Progenitor cell of endocrine pancreas (in vitro differentiated cells): ENCODE measurements at regions not wholly inside any gene's neighbourhood (a gene's known extent, or its start where the extent isn't known, plus 50 kb on each side); places are given as distances from the start of the nearest gene placed in this dataset.
"Not testable (repeated sequence)": the region's sequence is repeated elsewhere in the genome, so short reads cannot be mapped to it uniquely, and the experiment has no call there.

ENCODE experiments used
- DNase-seq: peaks from one replicate; pipeline ENCODE4 v3.0.0; 2021; ENCODE audit warnings: low spot score; ENCODE audit not compliant: unreplicated experiment
- H3K27ac Mint-ChIP-seq: 2 replicates; pipeline ENCODE4 v1.8.0; 2021; ENCODE audit warnings: mild to moderate bottlenecking, moderate library complexity, mixed read lengths
- H3K27me3 Mint-ChIP-seq: 2 replicates; pipeline ENCODE4 v1.8.0; 2021; ENCODE audit warnings: mixed read lengths
- H3K36me3 Mint-ChIP-seq: 2 replicates; pipeline ENCODE4 v1.8.0; 2022; ENCODE audit warnings: mixed read lengths; ENCODE audit not compliant: insufficient read depth
- H3K4me1 Mint-ChIP-seq: 2 replicates; pipeline ENCODE4 v1.8.0; 2021; ENCODE audit warnings: low read depth, mixed read lengths
- H3K4me3 Mint-ChIP-seq: 2 replicates; pipeline ENCODE4 v1.8.0; 2021; ENCODE audit warnings: low read depth, mild to moderate bottlenecking, moderate library complexity, mixed read lengths
- H3K9me3 Mint-ChIP-seq: 2 replicates; pipeline ENCODE4 v1.8.0; 2021; ENCODE audit warnings: low read depth, mixed read lengths
- TF ChIP-seq, protein P1 (sequence below): fragments of 200-600 bp; sonication (generic); IDR thresholded peaks from one replicate; pipeline ENCODE4 v1.5.0; 2021; ENCODE audit warnings: antibody characterized with exemption, mild to moderate bottlenecking; ENCODE audit not compliant: unreplicated experiment

DNA sequence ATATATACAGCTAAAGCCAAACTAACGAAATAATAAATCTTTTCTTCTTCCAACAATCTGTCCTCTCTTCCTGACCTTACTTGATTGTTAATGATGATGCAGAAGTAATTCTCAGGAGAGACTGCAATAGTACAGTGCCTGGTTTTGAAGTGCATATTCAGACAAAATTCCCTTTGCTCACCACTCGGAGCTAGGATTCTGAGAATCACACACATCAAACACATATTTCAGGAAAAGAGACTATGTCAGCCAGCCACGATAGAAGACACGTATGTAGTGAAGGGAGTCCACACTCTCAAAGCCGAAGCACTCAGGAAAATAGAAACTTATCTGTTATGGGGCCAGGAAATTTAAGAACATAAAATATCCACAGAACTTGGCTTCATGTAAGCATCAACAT is 362.5 kb upstream of the FAT1 start:
- H3K4me3 Mint-ChIP-seq: no peak overlapping the region
- H3K4me1 Mint-ChIP-seq: no peaks in the 10 kb centered on the region
- no peaks in the 10 kb centered on the region for H3K9me3 Mint-ChIP-seq
- no peak for DNase-seq
- no peaks in the 10 kb centered on the region for H3K36me3 Mint-ChIP-seq
- H3K27me3 Mint-ChIP-seq: peaks cover 11% of the 10 kb centered on the region
- H3K27ac Mint-ChIP-seq: no peak overlapping the region
- TF ChIP-seq, protein P1, sequence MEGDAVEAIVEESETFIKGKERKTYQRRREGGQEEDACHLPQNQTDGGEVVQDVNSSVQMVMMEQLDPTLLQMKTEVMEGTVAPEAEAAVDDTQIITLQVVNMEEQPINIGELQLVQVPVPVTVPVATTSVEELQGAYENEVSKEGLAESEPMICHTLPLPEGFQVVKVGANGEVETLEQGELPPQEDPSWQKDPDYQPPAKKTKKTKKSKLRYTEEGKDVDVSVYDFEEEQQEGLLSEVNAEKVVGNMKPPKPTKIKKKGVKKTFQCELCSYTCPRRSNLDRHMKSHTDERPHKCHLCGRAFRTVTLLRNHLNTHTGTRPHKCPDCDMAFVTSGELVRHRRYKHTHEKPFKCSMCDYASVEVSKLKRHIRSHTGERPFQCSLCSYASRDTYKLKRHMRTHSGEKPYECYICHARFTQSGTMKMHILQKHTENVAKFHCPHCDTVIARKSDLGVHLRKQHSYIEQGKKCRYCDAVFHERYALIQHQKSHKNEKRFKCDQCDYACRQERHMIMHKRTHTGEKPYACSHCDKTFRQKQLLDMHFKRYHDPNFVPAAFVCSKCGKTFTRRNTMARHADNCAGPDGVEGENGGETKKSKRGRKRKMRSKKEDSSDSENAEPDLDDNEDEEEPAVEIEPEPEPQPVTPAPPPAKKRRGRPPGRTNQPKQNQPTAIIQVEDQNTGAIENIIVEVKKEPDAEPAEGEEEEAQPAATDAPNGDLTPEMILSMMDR: no peak

DNA sequence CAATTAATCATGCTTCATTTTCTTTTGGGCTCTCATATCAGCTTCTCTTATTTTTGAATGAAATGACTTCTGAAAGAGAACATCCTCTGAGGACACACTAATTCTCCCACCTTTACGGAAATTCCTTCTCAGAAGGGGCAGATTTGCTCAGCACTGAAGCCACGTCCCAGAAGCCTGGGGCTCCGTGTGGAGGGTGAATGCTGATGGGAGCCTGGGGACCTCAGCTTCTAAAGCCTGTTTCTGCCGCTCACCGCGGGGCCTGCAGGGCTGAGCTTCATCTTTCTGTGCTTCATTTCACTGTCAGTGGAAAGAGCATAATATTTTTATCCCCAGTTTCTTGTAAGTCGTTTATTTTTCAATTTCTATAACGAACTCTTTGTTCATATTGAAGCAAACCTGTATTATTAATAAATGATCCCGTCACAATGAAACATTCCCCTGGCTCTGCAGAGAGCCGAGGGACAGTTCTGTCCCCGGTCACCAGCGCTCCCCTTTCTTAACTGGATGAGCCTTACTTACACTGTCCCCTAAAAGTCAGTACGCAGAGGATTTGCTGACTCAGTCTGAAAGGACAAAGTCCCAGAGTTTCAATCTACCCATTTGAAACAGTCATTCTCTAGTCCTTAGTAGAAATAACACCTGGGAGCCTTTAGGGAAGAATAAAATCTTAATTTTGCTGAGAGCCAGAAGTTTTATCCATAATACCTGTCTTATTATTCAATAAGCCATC is 364.6 kb upstream of the FAT1 start:
- DNase-seq: no peak
- TF ChIP-seq, protein P1: no peak
- no peaks in the 10 kb centered on the region for H3K36me3 Mint-ChIP-seq
- H3K9me3 Mint-ChIP-seq: no peaks in the 10 kb centered on the region
- H3K4me1 Mint-ChIP-seq: no peaks in the 10 kb centered on the region
- H3K4me3 Mint-ChIP-seq: no peak overlapping the region
- H3K27ac Mint-ChIP-seq: no peak overlapping the region
- peaks cover 11% of the 10 kb centered on the region for H3K27me3 Mint-ChIP-seq

DNA sequence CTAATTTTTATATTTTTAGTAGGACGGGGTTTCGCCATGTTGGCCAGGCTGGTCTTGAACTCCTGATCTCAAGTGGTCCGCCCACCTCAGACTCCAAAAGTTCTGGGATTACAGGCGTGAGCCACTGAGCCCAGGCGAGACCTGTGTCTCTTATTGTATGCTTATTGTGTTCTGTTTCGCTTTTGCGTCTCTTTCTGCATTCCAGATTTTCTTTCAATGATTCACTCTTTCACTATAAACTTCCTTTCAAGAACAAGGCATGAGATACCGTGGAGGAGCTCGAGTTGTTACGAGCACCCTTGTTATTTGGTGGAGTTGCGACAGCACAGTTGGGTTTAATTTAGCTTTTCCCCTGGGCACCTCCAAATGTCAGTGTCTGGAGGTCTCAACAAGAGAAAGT is 366.7 kb upstream of the FAT1 start:
- Mint-ChIP-seq H3K36me3 (no peaks in the 10 kb centered on the region), H3K27me3 (peaks cover 11% of the 10 kb centered on the region), H3K27ac (no peak overlapping the region), H3K4me3 (no peak overlapping the region), H3K4me1 (no peaks in the 10 kb centered on the region), H3K9me3 (no peaks in the 10 kb centered on the region)
- TF ChIP-seq, protein P1: no peak
- DNase-seq: no peak

DNA sequence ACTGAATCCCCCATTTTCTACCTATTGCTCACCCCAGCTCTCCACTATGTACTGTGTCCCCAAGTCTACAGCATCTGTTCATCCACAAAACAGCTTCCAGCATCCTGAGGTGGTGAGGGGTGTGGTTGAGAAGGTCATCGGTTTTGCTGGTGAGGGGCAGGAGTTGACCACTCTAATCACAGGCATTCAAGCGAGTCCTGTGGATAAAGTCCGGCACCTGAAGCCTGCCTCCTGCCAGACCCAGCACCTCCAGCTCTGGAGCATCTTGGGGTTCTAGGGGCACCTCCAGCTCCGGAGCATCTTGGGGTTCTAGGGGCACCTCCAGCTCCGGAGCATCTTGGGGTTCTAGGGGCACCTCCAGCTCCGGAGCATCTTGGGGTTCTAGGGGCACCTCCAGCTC is 367.2 kb upstream of the FAT1 start:
- not testable (repeated sequence) for DNase-seq, H3K4me1 Mint-ChIP-seq, H3K27ac Mint-ChIP-seq, H3K36me3 Mint-ChIP-seq, H3K9me3 Mint-ChIP-seq, H3K4me3 Mint-ChIP-seq
- H3K27me3 Mint-ChIP-seq: peaks cover 11% of the 10 kb centered on the region

DNA sequence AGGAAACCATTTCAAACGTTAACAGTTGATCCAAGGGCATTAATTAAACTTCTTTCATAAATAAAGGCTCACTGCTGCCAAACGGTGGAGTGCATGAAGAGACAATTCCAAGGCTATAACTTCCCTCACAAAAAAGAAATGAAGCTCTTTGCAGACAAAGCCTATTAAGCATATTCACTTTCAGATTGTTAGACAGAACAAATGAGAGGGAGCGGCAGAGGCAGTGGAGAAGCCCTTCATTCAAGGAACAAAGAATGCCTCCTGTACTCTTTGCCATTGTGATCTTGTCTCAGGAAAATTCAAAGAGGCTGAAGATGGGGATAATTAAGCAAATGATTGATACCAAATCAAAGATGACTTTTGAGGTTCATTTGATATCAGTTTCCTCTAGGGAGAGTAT is 370.5 kb upstream of the FAT1 start:
- no peak for DNase-seq
- H3K27me3 Mint-ChIP-seq: no peaks in the 10 kb centered on the region
- H3K4me3 Mint-ChIP-seq: no peak overlapping the region
- TF ChIP-seq, protein P1: no peak
- H3K9me3 Mint-ChIP-seq: peaks cover 13% of the 10 kb centered on the region
- no peaks in the 10 kb centered on the region for H3K36me3 Mint-ChIP-seq
- H3K4me1 Mint-ChIP-seq: no peaks in the 10 kb centered on the region
- no peak overlapping the region for H3K27ac Mint-ChIP-seq

DNA sequence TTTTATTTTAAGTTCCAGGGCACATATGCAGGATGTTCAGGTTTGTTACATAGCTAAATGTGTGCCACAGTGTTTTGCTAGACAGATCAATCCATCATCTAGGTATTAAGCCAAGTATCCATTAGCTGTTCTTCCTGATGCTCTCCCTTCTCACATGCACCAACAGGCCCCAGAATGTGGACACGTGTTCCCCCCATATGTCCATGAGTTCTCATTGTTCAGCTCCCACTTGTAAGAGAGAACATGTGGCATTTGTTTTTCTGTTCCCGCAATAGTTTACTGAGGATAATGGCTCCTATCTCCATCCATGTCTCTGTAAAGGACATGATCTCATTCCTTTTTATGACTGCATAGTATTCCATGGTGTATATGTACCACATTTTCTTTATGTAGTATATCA is 374.8 kb upstream of the FAT1 start:
- Mint-ChIP-seq H3K4me3 (no peak overlapping the region), H3K4me1 (peaks cover 11% of the 10 kb centered on the region), H3K27ac (no peak overlapping the region), H3K27me3 (no peaks in the 10 kb centered on the region), H3K36me3 (no peaks in the 10 kb centered on the region), H3K9me3 (peaks cover 13% of the 10 kb centered on the region)
- DNase-seq: no peak
- TF ChIP-seq, protein P1: no peak
